ENCODE measurements at regions not wholly inside any gene's neighbourhood (a gene's known extent, or its start where the extent isn't known, plus 50 kb on each side); places are given as distances from the start of the nearest gene placed in this dataset.

- TF ChIP-seq CTCF (IDR thresholded peaks at IDR 0.05; ENCODE audit: control insufficient read depth, extremely low read depth, insufficient read depth): no peak
- DNase-seq (ENCODE audit: low read depth): no peak
- H3K4me3 ChIP-seq (ENCODE audit: low read depth, low read length): no peak overlapping the region
Measured at GRCh38 chrY:17318631-17319030, 561.4 kb downstream of the CDY2B start.

GRCh38 chrY:17277056-17277455 is 603.0 kb downstream of the CDY2B start:
- DNase-seq (ENCODE audit: low read depth): no peak
- H3K4me3 ChIP-seq (ENCODE audit: low read depth, low read length): no peak overlapping the region
- TF ChIP-seq CTCF (IDR thresholded peaks at IDR 0.05; ENCODE audit: control insufficient read depth, extremely low read depth, insufficient read depth): no peak

GRCh38 chrY:17259497-17259896 is 620.5 kb downstream of the CDY2B start:
- no peak for TF ChIP-seq CTCF (IDR thresholded peaks at IDR 0.05; ENCODE audit: control insufficient read depth, extremely low read depth, insufficient read depth)
- DNase-seq (ENCODE audit: low read depth): no peak
- H3K4me3 ChIP-seq (ENCODE audit: low read depth, low read length): no peak overlapping the region

- no peak overlapping the region for H3K4me3 ChIP-seq (ENCODE audit: low read depth, low read length)
- no peak for DNase-seq (ENCODE audit: low read depth)
- TF ChIP-seq CTCF (IDR thresholded peaks at IDR 0.05; ENCODE audit: control insufficient read depth, extremely low read depth, insufficient read depth): no peak
Measured at GRCh38 chrY:17238406-17238805, 641.6 kb downstream of the CDY2B start.

GRCh38 chrY:17235769-17236168 is 644.3 kb downstream of the CDY2B start:
- no peak for DNase-seq (ENCODE audit: low read depth)
- no peak for TF ChIP-seq CTCF (IDR thresholded peaks at IDR 0.05; ENCODE audit: control insufficient read depth, extremely low read depth, insufficient read depth)
- no peak overlapping the region for H3K4me3 ChIP-seq (ENCODE audit: low read depth, low read length)

- DNase-seq (ENCODE audit: low read depth): no peak
- no peak for TF ChIP-seq CTCF (IDR thresholded peaks at IDR 0.05; ENCODE audit: control insufficient read depth, extremely low read depth, insufficient read depth)
- H3K4me3 ChIP-seq (ENCODE audit: low read depth, low read length): no peak overlapping the region
Measured at GRCh38 chrY:17233435-17234109, 646.4 kb downstream of the CDY2B start.

GRCh38 chrY:17231994-17232393 is 648.0 kb downstream of the CDY2B start:
- H3K4me3 ChIP-seq (ENCODE audit: low read depth, low read length): no peak overlapping the region
- DNase-seq (ENCODE audit: low read depth): no peak
- TF ChIP-seq CTCF (IDR thresholded peaks at IDR 0.05; ENCODE audit: control insufficient read depth, extremely low read depth, insufficient read depth): no peak
